ENCODE measurements at regions not wholly inside any gene's neighbourhood (a gene's known extent, or its start where the extent isn't known, plus 50 kb on each side); places are given as distances from the start of the nearest gene placed in this dataset.

GRCh38 chr3:76820481-76820880 lies 219.4 kb upstream of the ROBO2 start:
- no peak for TF ChIP-seq POLR2AphosphoS5 (IDR thresholded peaks at IDR 0.05; ENCODE audit: low read depth, low read length)
- TF ChIP-seq, protein P1, sequence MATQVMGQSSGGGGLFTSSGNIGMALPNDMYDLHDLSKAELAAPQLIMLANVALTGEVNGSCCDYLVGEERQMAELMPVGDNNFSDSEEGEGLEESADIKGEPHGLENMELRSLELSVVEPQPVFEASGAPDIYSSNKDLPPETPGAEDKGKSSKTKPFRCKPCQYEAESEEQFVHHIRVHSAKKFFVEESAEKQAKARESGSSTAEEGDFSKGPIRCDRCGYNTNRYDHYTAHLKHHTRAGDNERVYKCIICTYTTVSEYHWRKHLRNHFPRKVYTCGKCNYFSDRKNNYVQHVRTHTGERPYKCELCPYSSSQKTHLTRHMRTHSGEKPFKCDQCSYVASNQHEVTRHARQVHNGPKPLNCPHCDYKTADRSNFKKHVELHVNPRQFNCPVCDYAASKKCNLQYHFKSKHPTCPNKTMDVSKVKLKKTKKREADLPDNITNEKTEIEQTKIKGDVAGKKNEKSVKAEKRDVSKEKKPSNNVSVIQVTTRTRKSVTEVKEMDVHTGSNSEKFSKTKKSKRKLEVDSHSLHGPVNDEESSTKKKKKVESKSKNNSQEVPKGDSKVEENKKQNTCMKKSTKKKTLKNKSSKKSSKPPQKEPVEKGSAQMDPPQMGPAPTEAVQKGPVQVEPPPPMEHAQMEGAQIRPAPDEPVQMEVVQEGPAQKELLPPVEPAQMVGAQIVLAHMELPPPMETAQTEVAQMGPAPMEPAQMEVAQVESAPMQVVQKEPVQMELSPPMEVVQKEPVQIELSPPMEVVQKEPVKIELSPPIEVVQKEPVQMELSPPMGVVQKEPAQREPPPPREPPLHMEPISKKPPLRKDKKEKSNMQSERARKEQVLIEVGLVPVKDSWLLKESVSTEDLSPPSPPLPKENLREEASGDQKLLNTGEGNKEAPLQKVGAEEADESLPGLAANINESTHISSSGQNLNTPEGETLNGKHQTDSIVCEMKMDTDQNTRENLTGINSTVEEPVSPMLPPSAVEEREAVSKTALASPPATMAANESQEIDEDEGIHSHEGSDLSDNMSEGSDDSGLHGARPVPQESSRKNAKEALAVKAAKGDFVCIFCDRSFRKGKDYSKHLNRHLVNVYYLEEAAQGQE (IDR thresholded peaks at IDR 0.05; ENCODE audit: insufficient read depth in 1 of 2, low read depth in 2 of 2, low read length in 2 of 2), result no peak
